ENCODE measurements at regions not wholly inside any gene's neighbourhood (a gene's known extent, or its start where the extent isn't known, plus 50 kb on each side); places are given as distances from the start of the nearest gene placed in this dataset.

DNA sequence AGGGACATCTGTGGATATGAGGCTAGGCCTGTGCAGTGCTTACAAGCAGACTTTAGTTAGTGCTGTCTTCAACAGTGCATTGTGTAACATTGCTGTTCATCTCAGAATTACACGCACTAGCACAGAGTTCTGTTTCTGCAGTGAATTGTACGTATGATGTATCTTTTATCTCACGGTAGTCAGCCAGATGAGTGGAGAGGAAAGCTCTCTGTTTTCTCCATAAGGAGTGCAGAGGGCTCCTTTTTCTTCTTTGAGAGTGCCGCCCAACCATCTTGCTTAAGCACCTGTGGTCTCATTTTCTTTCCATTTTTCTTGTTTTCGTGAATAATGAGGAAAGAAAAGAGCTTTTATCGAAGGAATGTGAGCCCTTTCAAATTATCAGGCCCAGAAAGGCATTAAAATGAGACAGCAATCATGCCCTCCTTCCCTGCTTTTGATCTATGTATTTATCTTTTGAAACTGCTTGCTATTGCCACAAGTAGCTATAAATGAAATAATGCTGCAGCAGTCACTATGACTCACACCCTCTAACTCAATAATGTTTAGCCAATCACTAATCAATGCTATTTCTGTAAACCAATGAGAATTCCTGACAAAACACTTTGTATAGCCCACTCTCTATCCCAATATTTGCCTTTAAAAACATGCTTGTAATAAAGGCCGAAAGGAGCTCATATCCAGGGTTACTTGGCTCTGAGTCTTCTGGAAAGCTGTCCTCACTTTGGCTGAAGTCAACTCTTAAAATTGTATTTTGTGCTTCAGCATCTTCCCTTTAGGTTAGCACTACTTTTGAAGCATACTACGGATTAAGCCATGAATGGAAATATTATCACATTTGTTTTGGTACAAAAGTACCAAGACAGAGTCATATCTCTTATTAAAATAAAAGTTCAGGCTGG is 226.0 kb upstream of the P2RY1 start (continued):
- TF ChIP-seq, protein P1, sequence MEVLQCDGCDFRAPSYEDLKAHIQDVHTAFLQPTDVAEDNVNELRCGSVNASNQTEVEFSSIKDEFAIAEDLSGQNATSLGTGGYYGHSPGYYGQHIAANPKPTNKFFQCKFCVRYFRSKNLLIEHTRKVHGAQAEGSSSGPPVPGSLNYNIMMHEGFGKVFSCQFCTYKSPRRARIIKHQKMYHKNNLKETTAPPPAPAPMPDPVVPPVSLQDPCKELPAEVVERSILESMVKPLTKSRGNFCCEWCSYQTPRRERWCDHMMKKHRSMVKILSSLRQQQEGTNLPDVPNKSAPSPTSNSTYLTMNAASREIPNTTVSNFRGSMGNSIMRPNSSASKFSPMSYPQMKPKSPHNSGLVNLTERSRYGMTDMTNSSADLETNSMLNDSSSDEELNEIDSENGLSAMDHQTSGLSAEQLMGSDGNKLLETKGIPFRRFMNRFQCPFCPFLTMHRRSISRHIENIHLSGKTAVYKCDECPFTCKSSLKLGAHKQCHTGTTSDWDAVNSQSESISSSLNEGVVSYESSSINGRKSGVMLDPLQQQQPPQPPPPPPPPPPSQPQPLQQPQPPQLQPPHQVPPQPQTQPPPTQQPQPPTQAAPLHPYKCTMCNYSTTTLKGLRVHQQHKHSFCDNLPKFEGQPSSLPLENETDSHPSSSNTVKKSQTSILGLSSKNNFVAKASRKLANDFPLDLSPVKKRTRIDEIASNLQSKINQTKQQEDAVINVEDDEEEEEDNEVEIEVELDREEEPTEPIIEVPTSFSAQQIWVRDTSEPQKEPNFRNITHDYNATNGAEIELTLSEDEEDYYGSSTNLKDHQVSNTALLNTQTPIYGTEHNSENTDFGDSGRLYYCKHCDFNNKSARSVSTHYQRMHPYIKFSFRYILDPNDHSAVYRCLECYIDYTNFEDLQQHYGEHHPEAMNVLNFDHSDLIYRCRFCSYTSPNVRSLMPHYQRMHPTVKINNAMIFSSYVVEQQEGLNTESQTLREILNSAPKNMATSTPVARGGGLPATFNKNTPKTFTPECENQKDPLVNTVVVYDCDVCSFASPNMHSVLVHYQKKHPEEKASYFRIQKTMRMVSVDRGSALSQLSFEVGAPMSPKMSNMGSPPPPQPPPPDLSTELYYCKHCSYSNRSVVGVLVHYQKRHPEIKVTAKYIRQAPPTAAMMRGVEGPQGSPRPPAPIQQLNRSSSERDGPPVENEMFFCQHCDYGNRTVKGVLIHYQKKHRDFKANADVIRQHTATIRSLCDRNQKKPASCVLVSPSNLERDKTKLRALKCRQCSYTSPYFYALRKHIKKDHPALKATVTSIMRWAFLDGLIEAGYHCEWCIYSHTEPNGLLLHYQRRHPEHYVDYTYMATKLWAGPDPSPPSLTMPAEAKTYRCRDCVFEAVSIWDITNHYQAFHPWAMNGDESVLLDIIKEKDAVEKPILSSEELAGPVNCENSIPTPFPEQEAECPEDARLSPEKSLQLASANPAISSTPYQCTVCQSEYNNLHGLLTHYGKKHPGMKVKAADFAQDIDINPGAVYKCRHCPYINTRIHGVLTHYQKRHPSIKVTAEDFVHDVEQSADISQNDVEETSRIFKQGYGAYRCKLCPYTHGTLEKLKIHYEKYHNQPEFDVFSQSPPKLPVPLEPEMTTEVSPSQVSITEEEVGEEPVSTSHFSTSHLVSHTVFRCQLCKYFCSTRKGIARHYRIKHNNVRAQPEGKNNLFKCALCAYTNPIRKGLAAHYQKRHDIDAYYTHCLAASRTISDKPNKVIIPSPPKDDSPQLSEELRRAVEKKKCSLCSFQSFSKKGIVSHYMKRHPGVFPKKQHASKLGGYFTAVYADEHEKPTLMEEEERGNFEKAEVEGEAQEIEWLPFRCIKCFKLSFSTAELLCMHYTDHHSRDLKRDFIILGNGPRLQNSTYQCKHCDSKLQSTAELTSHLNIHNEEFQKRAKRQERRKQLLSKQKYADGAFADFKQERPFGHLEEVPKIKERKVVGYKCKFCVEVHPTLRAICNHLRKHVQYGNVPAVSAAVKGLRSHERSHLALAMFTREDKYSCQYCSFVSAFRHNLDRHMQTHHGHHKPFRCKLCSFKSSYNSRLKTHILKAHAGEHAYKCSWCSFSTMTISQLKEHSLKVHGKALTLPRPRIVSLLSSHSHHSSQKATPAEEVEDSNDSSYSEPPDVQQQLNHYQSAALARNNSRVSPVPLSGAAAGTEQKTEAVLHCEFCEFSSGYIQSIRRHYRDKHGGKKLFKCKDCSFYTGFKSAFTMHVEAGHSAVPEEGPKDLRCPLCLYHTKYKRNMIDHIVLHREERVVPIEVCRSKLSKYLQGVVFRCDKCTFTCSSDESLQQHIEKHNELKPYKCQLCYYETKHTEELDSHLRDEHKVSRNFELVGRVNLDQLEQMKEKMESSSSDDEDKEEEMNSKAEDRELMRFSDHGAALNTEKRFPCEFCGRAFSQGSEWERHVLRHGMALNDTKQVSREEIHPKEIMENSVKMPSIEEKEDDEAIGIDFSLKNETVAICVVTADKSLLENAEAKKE (CRISPR knock-in tag; IDR thresholded peaks at IDR 0.05): no peak

- Histone ChIP-seq H3K9me2 (ENCODE audit: insufficient read depth) (peaks cover 22% of the 10 kb centered on the region), H3K27me3 (ENCODE audit: insufficient read depth) (no peaks in the 10 kb centered on the region), H3K36me3 (ENCODE audit: insufficient read depth) (no peaks in the 10 kb centered on the region), H3K79me2 (replicated peaks; ENCODE audit: insufficient read depth) (no peaks in the 10 kb centered on the region), H3K4me2 (peak overlapping the region; percentile 60), H3F3A (replicated peaks; ENCODE audit: low read depth) (no peaks in the 10 kb centered on the region; the same call in 1 of the 2 replicates), H3K4me1 (ENCODE audit: insufficient read depth) (peaks cover 34% of the 10 kb centered on the region), H3K27ac (ENCODE audit: low read depth) (peak overlapping the region; percentile 90), H4K20me1 (replicated peaks; ENCODE audit: insufficient read depth) (no peaks in the 10 kb centered on the region), H2AFZ (no peak overlapping the region), H3K4me3 (peak overlapping the region; percentile 31)
- peaks cover under 1% of the 10 kb centered on the region; the same call in 1 of the 3 replicates for H3K9me3 Mint-ChIP-seq
- no peaks in the 10 kb centered on the region for H3K27me3 Mint-ChIP-seq (ENCODE audit: insufficient read depth, low read depth, poor library complexity)
- no peak overlapping the region for H3K4me3 Mint-ChIP-seq
- DNase-seq (ENCODE audit: low spot score) (peak; percentile 34), ATAC-seq (peak; percentile 77)
- H3K36me3 Mint-ChIP-seq (ENCODE audit: low read depth): peaks cover 2% of the 10 kb centered on the region; the same call in 2 of the 3 replicates
- peak overlapping the region; percentile 82; the same call in 1 of the 2 replicates for H3K27ac Mint-ChIP-seq
- peaks cover 40% of the 10 kb centered on the region for H3K4me1 Mint-ChIP-seq
- TF ChIP-seq POLR2AphosphoS5 (IDR thresholded peaks at IDR 0.05; ENCODE audit: low read depth) (peak; percentile 54; the same call in 1 of the 2 replicates), ZNF114 (CRISPR knock-in tag; IDR thresholded peaks at IDR 0.05) (no peak), JUNB (IDR thresholded peaks at IDR 0.05; ENCODE audit: unreplicated experiment) (no peak), EZH2phosphoT487 (IDR thresholded peaks at IDR 0.05; ENCODE audit: unreplicated experiment) (no peak), CREB1 (CRISPR knock-in tag; IDR thresholded peaks at IDR 0.05; ENCODE audit: low read depth) (no peak), ETS1 (IDR thresholded peaks at IDR 0.05) (peak; percentile 64; the same call in 1 of the 2 replicates)
- TF ChIP-seq, protein P1 (CRISPR knock-in tag; IDR thresholded peaks at IDR 0.05): no peak
Observed at GRCh38 chr3:152609891-152610290, 225.0 kb upstream of the P2RY1 start.
